HG02884 (cell line): ENCODE measurements at regions not wholly inside any gene's neighbourhood (a gene's known extent, or its start where the extent isn't known, plus 50 kb on each side); places are given as distances from the start of the nearest gene placed in this dataset.
"Not testable (repeated sequence)": the region's sequence is repeated elsewhere in the genome, so short reads cannot be mapped to it uniquely, and the experiment has no call there.

Experiments used
- ATAC-seq: cut with Tn5 transposase; IDR thresholded peaks from one replicate; pipeline ENCODE4 v1.9.1; 2021; ENCODE audit warnings: mild to moderate bottlenecking, moderate library complexity; ENCODE audit not compliant: unreplicated experiment

DNA sequence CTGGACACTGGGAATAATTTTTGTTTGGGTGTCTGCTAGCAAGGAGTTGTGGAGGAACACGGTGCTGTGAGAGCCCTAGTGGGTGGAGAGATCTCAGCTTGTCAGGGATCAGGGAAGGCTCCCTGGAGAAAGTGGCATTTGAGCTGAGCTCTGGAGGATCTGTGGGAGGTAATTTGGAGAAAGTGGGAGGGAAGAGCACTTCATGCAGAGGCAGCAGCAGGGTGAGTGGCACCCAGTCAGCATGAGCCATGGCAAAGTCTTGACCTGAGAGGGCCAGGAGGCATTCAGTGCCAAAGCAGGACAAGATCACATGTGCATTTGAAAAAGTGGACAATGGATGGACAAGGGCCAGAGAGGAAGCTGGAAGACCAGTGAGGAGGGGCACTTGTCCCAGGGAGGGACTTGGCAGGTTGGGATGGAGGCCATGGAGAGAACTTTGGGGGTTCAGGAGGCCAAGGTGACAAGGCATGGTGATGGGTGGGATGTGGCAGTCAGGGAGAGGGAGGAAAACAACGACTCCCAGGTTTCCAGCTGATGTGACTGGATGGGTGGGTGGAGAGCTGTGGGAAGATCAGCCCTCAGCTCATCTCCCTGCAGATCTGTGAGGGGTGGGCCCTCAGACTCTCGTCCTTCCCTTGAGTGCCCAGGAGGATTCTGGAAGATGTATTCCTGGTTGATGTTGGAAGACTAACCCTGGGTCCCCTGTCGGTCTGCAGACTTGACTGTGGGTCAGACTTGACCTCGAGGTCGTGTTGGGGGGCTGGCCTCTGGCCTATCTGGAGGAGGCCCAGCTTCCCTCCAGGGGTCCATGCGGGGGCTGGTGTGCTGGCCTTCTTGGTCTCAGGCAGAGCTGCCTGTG lies 68.9 kb upstream of the PITX1 start:
- ATAC-seq = no peak

DNA sequence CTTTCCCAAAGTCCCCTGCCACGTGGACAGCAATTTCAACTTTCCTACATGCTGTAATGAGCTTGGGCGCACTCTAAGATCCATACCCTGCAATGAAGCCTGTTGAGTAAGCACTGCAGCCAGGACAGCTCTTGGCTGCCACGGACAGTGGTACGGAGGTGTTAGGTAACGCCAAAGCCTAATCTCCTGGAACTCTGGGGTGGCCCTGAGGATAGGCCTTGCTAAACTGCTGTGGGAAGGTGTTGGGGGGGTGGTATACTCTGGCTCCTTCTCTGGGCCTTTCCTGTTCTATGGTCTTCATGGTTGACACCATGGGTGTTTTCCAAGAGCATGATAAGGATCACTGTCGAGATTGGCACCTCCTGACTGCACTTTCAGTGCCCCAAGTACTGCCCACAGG lies 66.4 kb upstream of the PITX1 start:
- no peak for ATAC-seq

DNA sequence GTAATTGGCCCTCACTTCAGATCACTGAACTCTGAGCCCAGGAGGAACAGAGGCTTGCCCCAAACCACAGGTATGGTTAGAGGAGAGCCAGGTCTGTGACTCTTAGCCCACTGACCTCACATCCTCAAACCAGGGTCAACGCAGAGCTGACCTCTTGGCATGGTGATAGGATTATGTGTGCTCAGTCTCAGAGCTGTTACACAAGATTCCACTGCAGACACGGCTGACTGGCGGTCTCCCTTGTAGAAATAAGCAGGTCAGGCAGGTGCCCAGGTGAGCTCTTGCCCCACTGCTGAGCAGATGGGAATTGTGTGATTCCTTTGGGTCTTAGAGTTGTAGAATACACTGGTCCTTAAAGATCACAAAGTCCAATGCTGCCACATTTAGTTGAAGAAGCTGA lies 66.0 kb upstream of the PITX1 start:
- ATAC-seq = no peak

DNA sequence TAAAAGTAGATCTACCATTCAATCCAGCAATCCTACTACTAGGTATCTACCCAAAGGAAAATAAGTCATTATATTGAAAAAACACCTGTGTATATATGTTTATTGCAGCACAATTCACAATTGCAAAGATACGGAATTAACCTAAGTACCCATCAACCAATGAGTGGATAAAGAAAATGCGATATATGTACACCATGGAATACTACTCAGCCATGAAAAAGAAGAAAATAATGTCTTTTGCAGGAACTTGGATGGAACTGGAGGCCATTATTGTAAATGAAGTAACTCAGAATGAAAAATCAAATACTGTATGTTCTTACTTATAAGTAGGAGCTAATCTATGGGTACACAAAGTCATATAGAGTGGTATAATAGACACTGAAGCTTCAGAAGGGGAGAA lies 63.4 kb upstream of the PITX1 start:
- no peak for ATAC-seq

DNA sequence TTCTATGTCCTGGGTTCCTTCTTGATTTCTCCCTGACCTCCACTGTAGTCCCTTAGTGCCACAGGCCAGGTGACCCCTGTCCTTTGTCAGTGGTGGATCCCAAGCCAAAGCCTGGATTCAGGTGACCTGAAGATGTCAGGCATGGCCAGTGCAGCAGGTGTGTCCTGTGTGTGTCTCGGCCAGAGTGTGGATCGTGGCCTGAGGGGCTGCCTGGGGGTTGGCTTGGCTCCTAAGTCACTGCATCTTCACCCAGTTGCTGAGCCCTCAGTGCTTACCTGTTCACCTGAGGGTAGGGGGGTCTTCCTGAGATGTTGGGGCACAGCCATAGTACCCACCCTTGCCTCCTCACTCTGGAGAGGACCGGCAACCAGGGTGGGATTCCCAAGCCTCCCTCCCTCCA lies 61.8 kb upstream of the PITX1 start:
- ATAC-seq = no peak

DNA sequence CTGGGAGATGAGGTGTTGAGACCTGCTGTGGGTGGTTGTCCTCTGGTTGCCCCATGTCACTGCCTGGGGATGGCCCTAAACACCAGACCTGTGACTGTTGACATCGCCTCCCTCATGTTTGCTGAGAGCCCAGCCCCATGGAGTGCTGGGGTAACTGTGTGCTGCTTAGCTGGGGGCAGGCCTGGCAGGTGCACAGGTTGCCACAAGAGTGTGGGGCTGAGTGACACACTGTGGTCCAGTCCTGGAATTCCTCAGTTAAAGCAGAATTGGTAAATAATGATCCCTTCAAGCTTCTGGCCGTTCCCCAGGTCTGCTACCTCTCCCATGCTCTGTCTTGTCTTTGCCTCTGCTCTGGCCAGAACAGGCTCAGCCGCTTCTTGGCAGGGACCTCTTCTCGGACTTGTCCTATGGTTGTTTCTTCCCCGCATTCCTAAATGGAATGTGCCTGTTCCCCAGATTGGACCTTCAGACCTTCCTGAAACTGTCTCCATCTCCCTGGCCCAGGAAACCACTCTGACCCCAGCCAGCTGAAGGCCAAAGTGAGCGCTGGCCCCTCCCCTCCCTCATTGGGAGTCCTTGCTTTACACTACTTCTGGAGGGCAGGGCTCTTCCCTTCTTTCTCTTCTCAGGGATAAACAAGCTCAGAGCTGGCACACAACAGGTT lies 61.2 kb upstream of the PITX1 start:
- no peak for ATAC-seq

GRCh38 chr5:135094339-135095051 lies 60.5 kb upstream of the PITX1 start:
- no peak for ATAC-seq

GRCh38 chr5:135093483-135093882 lies 59.5 kb upstream of the PITX1 start:
- ATAC-seq = not testable (repeated sequence)

DNA sequence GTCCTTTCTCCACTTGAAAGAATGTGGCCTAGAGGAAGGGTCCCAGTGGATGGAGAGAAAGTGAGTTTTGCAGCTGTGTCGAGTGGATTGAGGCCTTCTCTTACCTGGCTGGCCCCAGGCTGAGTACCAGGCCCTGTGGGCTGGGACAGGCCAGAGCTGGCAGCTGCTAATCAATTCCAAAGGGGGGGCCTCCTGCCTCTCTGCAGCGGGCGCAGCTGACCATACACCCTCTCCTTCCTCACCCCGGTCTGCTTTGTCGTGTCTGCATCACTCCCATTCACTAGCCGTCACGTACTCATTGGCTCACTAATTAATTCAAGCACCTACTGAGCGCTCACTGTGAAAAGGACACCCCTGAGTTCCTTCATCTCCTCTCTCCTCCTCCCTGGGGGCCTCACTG lies 58.4 kb upstream of the PITX1 start:
- ATAC-seq = no peak

- ATAC-seq = no peak
Observed at GRCh38 chr5:135091286-135091685, 57.3 kb upstream of the PITX1 start.

GRCh38 chr5:135089912-135090311 lies 55.9 kb upstream of the PITX1 start:
- ATAC-seq = no peak

GRCh38 chr5:135088911-135089310 lies 54.9 kb upstream of the PITX1 start:
- no peak for ATAC-seq

DNA sequence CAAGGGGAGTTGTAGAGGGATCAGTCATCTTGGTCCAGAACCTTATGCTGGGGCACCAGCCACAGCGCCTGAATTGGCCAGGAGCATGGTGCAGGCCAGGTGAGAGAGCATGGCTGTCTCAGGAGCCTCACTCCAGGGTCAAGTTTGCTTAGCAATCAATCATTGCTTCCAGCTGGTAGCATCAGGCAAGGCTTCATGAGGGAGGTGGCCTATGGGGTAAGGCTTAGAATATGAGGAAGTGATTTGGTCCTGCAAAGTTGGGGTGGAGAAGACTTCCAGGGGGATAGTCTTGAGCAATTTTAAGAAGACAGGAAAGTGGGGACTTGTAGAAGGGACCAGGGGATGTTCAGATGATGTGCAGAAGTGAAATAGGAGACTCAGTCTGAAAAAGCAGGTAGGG lies 53.9 kb upstream of the PITX1 start:
- no peak for ATAC-seq

DNA sequence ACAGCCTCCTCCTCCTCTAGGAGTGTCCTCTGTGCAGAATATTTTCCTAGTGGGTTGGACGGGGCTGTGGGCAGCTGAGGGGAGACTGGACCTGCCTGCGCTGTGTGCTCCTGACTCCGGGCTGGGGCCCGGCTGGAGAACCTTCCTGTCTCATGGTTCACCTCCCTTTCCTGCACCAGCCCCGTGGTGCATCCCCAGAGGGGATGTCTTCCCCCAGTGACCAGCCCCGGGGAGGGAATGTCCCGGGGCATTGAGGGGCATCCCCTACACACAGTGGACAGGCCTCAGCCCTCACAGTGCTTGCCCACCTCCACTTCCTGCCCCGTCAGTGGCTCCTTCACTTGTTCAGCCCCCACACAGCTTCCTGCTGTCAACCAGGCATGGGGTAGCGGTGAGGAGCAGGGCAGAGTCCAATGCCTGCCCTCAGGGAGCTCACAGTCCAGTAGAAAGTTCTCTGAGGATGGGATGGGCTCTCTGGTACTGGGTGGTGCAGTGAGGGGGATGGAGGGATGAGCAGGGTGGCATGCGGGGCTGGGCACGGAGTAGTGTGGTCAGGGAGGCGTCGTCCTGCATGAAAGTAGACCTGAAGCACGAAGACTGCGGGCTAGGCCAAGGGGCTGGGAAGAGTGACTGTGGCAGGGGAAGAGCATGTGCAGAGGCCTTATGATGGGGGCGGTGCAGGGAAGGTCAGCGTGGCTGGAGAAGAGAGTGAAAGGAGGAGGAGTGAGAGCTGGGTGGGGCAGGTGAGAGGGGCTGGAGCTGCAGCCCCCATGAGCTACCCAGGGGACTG lies 52.1 kb upstream of the PITX1 start:
- ATAC-seq = no peak

- ATAC-seq = no peak
Observed at GRCh38 chr5:135085133-135085935, 51.3 kb upstream of the PITX1 start.
